Stomach (tissue), 8 donors: ENCODE measurements at regions not wholly inside any gene's neighbourhood (a gene's known extent, or its start where the extent isn't known, plus 50 kb on each side); places are given as distances from the start of the nearest gene placed in this dataset.

Experiments
- DNase-seq, 2 donors: peaks; one replicate each; pipeline versions ENCODE4 v3.0.0 to v3.0.0-alpha.2; 2013 to 2019
- H3K27ac ChIP-seq, 5 donors: fragments of 200-600 bp in 4 of 5; sonication (generic) in 4 of 5; one replicate each; pipeline ENCODE4 v1.5.1; 2013 to 2019; ENCODE audit warnings: mild to moderate bottlenecking in 1 of 5, moderate library complexity in 1 of 5
- H3K27me3 ChIP-seq, 3 donors: fragments of 200-600 bp; sonication (generic); one replicate each; pipeline ENCODE4 v1.5.1; 2017 to 2019; ENCODE audit warnings: mixed run types in 1 of 3
- H3K36me3 ChIP-seq, 4 donors: fragments of 200-600 bp; sonication (generic); 1 replicate in 3 of 4; 2 replicates in 1 of 4; pipeline ENCODE4 v1.5.1; 2016 to 2019
- H3K4me1 ChIP-seq, 4 donors: fragments of 200-600 bp; sonication (generic); one replicate each; pipeline ENCODE4 v1.5.1; 2016 to 2019
- H3K4me3 ChIP-seq, 4 donors: fragments of 200-600 bp; sonication (generic) in 3 of 4; one replicate each; pipeline ENCODE4 v1.5.1; 2016 to 2019; ENCODE audit warnings: mild to moderate bottlenecking in 1 of 4
- H3K9me3 ChIP-seq, 4 donors: fragments of 200-600 bp; sonication (generic); one replicate each; pipeline ENCODE4 v1.5.1; 2016 to 2019
- CTCF ChIP-seq, 7 experiments: fragments of 450-650 bp in 4 of 7; fragments of 200-600 bp in 3 of 7; sonication (generic) in 3 of 7; IDR thresholded peaks; one replicate each; pipeline ENCODE4 v1.5.1; 2016 to 2019; ENCODE audit warnings: antibody characterized with exemption in 7 of 7, control low read depth in 2 of 7, mild to moderate bottlenecking in 1 of 7
- EP300 ChIP-seq: sonication (generic); formaldehyde crosslinking; IDR thresholded peaks from one replicate; pipeline ENCODE4 v1.6.1; 2017; ENCODE audit warnings: antibody characterized with exemption
- POLR2A ChIP-seq, 4 donors: fragments of 450-650 bp; IDR thresholded peaks; one replicate each; pipeline ENCODE4 v1.6.1; 2016; ENCODE audit warnings: antibody characterized with exemption in 4 of 4, control low read depth in 2 of 4, mild to moderate bottlenecking in 1 of 4, moderate library complexity in 1 of 4
- POLR2AphosphoS5 ChIP-seq, 3 donors: sonication (generic); formaldehyde crosslinking; IDR thresholded peaks; one replicate each; pipeline ENCODE4 v1.6.1; 2016; ENCODE audit warnings: antibody characterized with exemption in 3 of 3
- WGBS, 5 donors: extraction: QIAGEN DNeasy Blood & Tissue Kit in 3 of 5; methylation state at CpG; one replicate each; pipeline versions ENCODE4 v1.1.5 to v1.1.7; 2013 to 2018; 5-methylcytosine and 5-hydroxymethylcytosine counted together
- intact Hi-C: fragments of 100-400 bp; cut with DNase I; formaldehyde crosslinking; loops from one replicate; pipeline ENCODE4 v1.15.1; 2023; ENCODE audit warnings: low total_unique reads
- donor health status: healthy with polysubstance abuse.
- donor health status: Bipolar disorder and iron deficiency.
- donor health status: healthy.

GRCh38 chr19:28941833-28942232 is 271.1 kb downstream of the UQCRFS1 start:
- H3K27me3 ChIP-seq: peaks cover 0 to 43% (median 0%) of the 10 kb centered on the region in 3 donors
- 21 to 48% (median 29%) methylated on average over 11 of the region's 11 CpGs for WGBS, 5 donors
- intact Hi-C loops: no loop called here

DNA sequence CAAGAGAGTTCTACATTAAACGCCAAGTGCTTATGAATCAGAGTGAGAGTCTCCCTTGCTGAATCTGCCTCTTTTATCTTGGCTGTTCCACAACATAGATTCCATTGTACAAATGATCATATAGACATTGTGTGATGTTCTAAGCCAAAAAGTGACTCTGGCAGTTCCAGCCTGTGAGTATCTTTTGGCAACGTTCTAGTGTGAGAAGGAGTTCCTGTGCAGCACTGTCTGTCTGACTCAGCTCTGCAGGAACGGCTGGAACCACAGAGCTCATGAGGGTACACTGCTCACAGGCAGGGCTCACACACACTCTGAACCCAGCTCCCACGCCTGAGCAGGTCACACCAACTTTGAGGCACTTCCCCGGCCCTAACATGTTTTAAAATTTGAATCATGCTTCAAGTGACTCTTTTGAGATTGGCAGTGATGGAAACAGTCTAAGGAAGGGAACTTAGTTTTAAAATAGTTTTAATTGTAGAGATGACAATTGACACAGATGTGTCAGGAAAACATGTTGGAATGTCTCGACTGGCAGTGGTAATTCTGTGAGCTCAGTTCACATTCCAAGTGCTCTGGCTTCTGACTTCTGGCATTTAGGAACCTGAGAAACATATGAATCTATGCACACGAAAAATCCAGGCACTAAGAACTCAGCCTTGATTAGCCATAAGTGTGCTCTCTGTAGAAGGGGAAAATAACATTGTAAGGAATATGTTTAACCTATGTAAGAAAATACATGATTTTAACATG is 272.0 kb downstream of the UQCRFS1 start:
- no peak overlapping the region for H3K27ac ChIP-seq
- no peak overlapping the region for H3K4me3 ChIP-seq
- intact Hi-C loops: no loop called here
- H3K27me3 ChIP-seq: peaks cover 0 to 34% (median 0%) of the 10 kb centered on the region in 3 donors
- TF ChIP-seq POLR2A (IDR thresholded peaks at IDR 0.05) (no peak), EP300 (no peak), CTCF (IDR thresholded peaks at IDR 0.05) (no peak), POLR2AphosphoS5 (IDR thresholded peaks at IDR 0.05) (no peak)
- H3K36me3 ChIP-seq: no peaks in the 10 kb centered on the region
- H3K4me1 ChIP-seq: peaks cover 0 to 10% (median 3%) of the 10 kb centered on the region in 4 donors
- WGBS, 5 donors: 33 to 37% (median 34%) methylated on average over 7 of the region's 7 CpGs
- DNase-seq: peak in 1 of 2 donors; percentile 11
- no peaks in the 10 kb centered on the region for H3K9me3 ChIP-seq

More at GRCh38 chr19:28941833-28942232, 271.1 kb downstream of the UQCRFS1 start:
- TF ChIP-seq POLR2A (IDR thresholded peaks at IDR 0.05) (no peak), CTCF (IDR thresholded peaks at IDR 0.05) (no peak), EP300 (no peak), POLR2AphosphoS5 (IDR thresholded peaks at IDR 0.05) (no peak)
- no peaks in the 10 kb centered on the region for H3K36me3 ChIP-seq
- DNase-seq: peak; percentile 28 to 61
- no peaks in the 10 kb centered on the region for H3K9me3 ChIP-seq
- no peak overlapping the region for H3K27ac ChIP-seq
- H3K4me1 ChIP-seq: peaks cover 0 to 16% (median 3%) of the 10 kb centered on the region in 4 donors
- H3K4me3 ChIP-seq: no peak overlapping the region

DNA sequence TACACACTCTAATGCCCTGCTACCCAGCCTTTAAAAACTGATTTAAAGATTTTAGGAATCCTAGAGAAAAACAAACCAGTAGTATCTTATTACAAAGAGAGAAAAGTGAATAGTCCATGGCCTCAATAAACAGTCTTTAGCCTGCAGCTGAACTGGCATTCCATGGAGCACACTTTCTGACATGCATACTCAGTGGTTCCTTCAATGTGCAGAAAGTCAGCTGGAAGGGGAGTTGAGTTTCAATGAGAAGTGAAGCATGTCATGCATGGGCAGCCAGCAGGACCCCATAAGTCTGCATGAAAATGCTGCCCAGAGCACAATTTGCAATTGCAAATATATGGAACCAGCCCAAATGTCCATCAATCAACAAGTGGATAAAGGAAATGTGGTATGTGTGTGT is 273.7 kb downstream of the UQCRFS1 start:
- H3K4me1 ChIP-seq: peaks cover 0 to 10% (median 3%) of the 10 kb centered on the region in 4 donors
- no peak overlapping the region for H3K27ac ChIP-seq
- DNase-seq: no peak
- H3K27me3 ChIP-seq: peaks cover 0 to 22% (median 0%) of the 10 kb centered on the region in 3 donors
- H3K36me3 ChIP-seq: no peaks in the 10 kb centered on the region
- intact Hi-C loops: no loop called here
- no peaks in the 10 kb centered on the region for H3K9me3 ChIP-seq
- no peak for TF ChIP-seq CTCF (IDR thresholded peaks at IDR 0.05)
- no peak for TF ChIP-seq POLR2A (IDR thresholded peaks at IDR 0.05)
- TF ChIP-seq POLR2AphosphoS5 (IDR thresholded peaks at IDR 0.05): no peak
- TF ChIP-seq EP300: no peak
- no peak overlapping the region for H3K4me3 ChIP-seq

- WGBS, 5 donors: 93 to 100% (median 95%) methylated on average over 1 of the region's 1 CpG
- peaks cover 0 to 15% (median 0%) of the 10 kb centered on the region in 3 donors for H3K27me3 ChIP-seq
Observed at GRCh38 chr19:28936001-28936400, 276.9 kb downstream of the UQCRFS1 start.

More at GRCh38 chr19:28936001-28936400, 276.9 kb downstream of the UQCRFS1 start:
- Histone ChIP-seq H3K27ac (no peak overlapping the region), H3K9me3 (no peaks in the 10 kb centered on the region), H3K4me3 (no peak overlapping the region), H3K36me3 (no peaks in the 10 kb centered on the region), H3K4me1 (no peaks in the 10 kb centered on the region)
- intact Hi-C loops: no loop called here
- TF ChIP-seq POLR2AphosphoS5 (IDR thresholded peaks at IDR 0.05) (no peak), CTCF (IDR thresholded peaks at IDR 0.05) (no peak), EP300 (no peak), POLR2A (IDR thresholded peaks at IDR 0.05) (no peak)
- DNase-seq: no peak
